ENCODE measurements at regions not wholly inside any gene's neighbourhood (a gene's known extent, or its start where the extent isn't known, plus 50 kb on each side); places are given as distances from the start of the nearest gene placed in this dataset.

GRCh38 chr6:14585689-14586088 lies 468.1 kb downstream of the CD83 start:
- Histone ChIP-seq H4K8ac (ENCODE audit: low read length) (no peak overlapping the region), H3K9ac (ENCODE audit: low read length) (no peak overlapping the region), H3K23ac (ENCODE audit: low read length in 2 of 2) (no peak overlapping the region), H3K18ac (ENCODE audit: low read depth in 1 of 2, low read length in 2 of 2) (no peak overlapping the region), H3K36me3 (ENCODE audit: control insufficient read depth in 1 of 2, insufficient read depth in 2 of 2, low read depth in 1 of 2, low read length in 2 of 2) (no peaks in the 10 kb centered on the region), H3K9me3 (ENCODE audit: control insufficient read depth, low read length) (peaks cover 5% of the 10 kb centered on the region), H2BK5ac (ENCODE audit: low read depth, low read length, poor library complexity, severe bottlenecking) (no peak overlapping the region), H2BK120ac (ENCODE audit: low read depth, low read length) (no peak overlapping the region), H3K4me3 (ENCODE audit: insufficient read depth in 1 of 2, low read depth in 1 of 2, low read length in 2 of 2) (no peak overlapping the region), H2BK15ac (ENCODE audit: low read depth, poor library complexity, severe bottlenecking) (no peak overlapping the region), H3K14ac (ENCODE audit: low read length in 2 of 2) (no peak overlapping the region), H3K27me3 (ENCODE audit: control insufficient read depth in 1 of 2, insufficient read depth in 1 of 2, low read length in 2 of 2) (peaks cover 0 to 4% of the 10 kb centered on the region in 2 experiments), H3K4me1 (ENCODE audit: control insufficient read depth, insufficient read depth, low read depth, low read length) (no peaks in the 10 kb centered on the region), H2AFZ (ENCODE audit: low read depth, low read length) (no peak overlapping the region), H2BK12ac (ENCODE audit: low read length in 2 of 2) (no peak overlapping the region), H4K91ac (ENCODE audit: low read length) (no peak overlapping the region), H3K4me2 (ENCODE audit: low read length, poor library complexity, severe bottlenecking) (no peak overlapping the region), H3K79me1 (replicated peaks; ENCODE audit: low read length, poor library complexity, severe bottlenecking) (no peaks in the 10 kb centered on the region), H2AK5ac (ENCODE audit: low read length, severe bottlenecking) (no peak overlapping the region), H3K27ac (ENCODE audit: low read length, poor library complexity, severe bottlenecking) (no peak overlapping the region), H3K4ac (ENCODE audit: low read depth in 1 of 2, low read length in 2 of 2) (no peak overlapping the region)
- WGBS = 100% methylated on average over 1 of the region's 1 CpG
- DNase-seq = no peak

- Histone ChIP-seq H3K23ac (ENCODE audit: low read length in 2 of 2) (no peak overlapping the region), H3K27me3 (ENCODE audit: control insufficient read depth in 1 of 2, insufficient read depth in 1 of 2, low read length in 2 of 2) (no peaks in the 10 kb centered on the region), H3K27ac (ENCODE audit: low read length, poor library complexity, severe bottlenecking) (no peak overlapping the region), H2BK120ac (ENCODE audit: low read depth, low read length) (no peak overlapping the region), H3K4ac (ENCODE audit: low read depth in 1 of 2, low read length in 2 of 2) (no peak overlapping the region), H2AFZ (ENCODE audit: low read depth, low read length) (no peak overlapping the region), H2BK5ac (ENCODE audit: low read depth, low read length, poor library complexity, severe bottlenecking) (no peak overlapping the region), H3K18ac (ENCODE audit: low read depth in 1 of 2, low read length in 2 of 2) (no peak overlapping the region), H3K4me1 (ENCODE audit: control insufficient read depth, insufficient read depth, low read depth, low read length) (no peaks in the 10 kb centered on the region), H2BK12ac (ENCODE audit: low read length in 2 of 2) (no peak overlapping the region), H4K8ac (ENCODE audit: low read length) (no peak overlapping the region), H2BK15ac (ENCODE audit: low read depth, poor library complexity, severe bottlenecking) (no peak overlapping the region), H3K4me2 (ENCODE audit: low read length, poor library complexity, severe bottlenecking) (no peak overlapping the region), H3K36me3 (ENCODE audit: control insufficient read depth in 1 of 2, insufficient read depth in 2 of 2, low read depth in 1 of 2, low read length in 2 of 2) (no peaks in the 10 kb centered on the region), H3K9me3 (ENCODE audit: control insufficient read depth, low read length) (peaks cover 5% of the 10 kb centered on the region), H3K9ac (ENCODE audit: low read length) (no peak overlapping the region), H4K91ac (ENCODE audit: low read length) (no peak overlapping the region), H2AK5ac (ENCODE audit: low read length, severe bottlenecking) (no peak overlapping the region), H3K79me1 (replicated peaks; ENCODE audit: low read length, poor library complexity, severe bottlenecking) (no peaks in the 10 kb centered on the region), H3K4me3 (ENCODE audit: insufficient read depth in 1 of 2, low read depth in 1 of 2, low read length in 2 of 2) (no peak overlapping the region), H3K14ac (ENCODE audit: low read length in 2 of 2) (no peak overlapping the region)
- no peak for DNase-seq
- 73% methylated on average over 6 of the region's 6 CpGs for WGBS
Measured at GRCh38 chr6:14589175-14589574, 471.6 kb downstream of the CD83 start.

- Histone ChIP-seq H3K9ac (ENCODE audit: low read length) (no peak overlapping the region), H3K14ac (ENCODE audit: low read length in 2 of 2) (no peak overlapping the region), H3K4me1 (ENCODE audit: control insufficient read depth, insufficient read depth, low read depth, low read length) (no peaks in the 10 kb centered on the region), H4K8ac (ENCODE audit: low read length) (no peak overlapping the region), H3K9me3 (ENCODE audit: control insufficient read depth, low read length) (peaks cover 5% of the 10 kb centered on the region), H3K4me3 (ENCODE audit: insufficient read depth in 1 of 2, low read depth in 1 of 2, low read length in 2 of 2) (no peak overlapping the region), H3K4me2 (ENCODE audit: low read length, poor library complexity, severe bottlenecking) (no peak overlapping the region), H3K36me3 (ENCODE audit: control insufficient read depth in 1 of 2, insufficient read depth in 2 of 2, low read depth in 1 of 2, low read length in 2 of 2) (no peaks in the 10 kb centered on the region), H3K79me1 (replicated peaks; ENCODE audit: low read length, poor library complexity, severe bottlenecking) (no peaks in the 10 kb centered on the region), H2BK120ac (ENCODE audit: low read depth, low read length) (no peak overlapping the region), H2BK15ac (ENCODE audit: low read depth, poor library complexity, severe bottlenecking) (no peak overlapping the region), H3K4ac (ENCODE audit: low read depth in 1 of 2, low read length in 2 of 2) (no peak overlapping the region), H4K91ac (ENCODE audit: low read length) (no peak overlapping the region), H2AK5ac (ENCODE audit: low read length, severe bottlenecking) (no peak overlapping the region), H3K27ac (ENCODE audit: low read length, poor library complexity, severe bottlenecking) (no peak overlapping the region), H2BK12ac (ENCODE audit: low read length in 2 of 2) (no peak overlapping the region), H3K18ac (ENCODE audit: low read depth in 1 of 2, low read length in 2 of 2) (no peak overlapping the region), H2AFZ (ENCODE audit: low read depth, low read length) (no peak overlapping the region), H2BK5ac (ENCODE audit: low read depth, low read length, poor library complexity, severe bottlenecking) (no peak overlapping the region), H3K23ac (ENCODE audit: low read length in 2 of 2) (no peak overlapping the region), H3K27me3 (ENCODE audit: control insufficient read depth in 1 of 2, insufficient read depth in 1 of 2, low read length in 2 of 2) (no peaks in the 10 kb centered on the region)
- 62% methylated on average over 6 of the region's 6 CpGs for WGBS
- DNase-seq = no peak
Measured at GRCh38 chr6:14590586-14590985, 473.0 kb downstream of the CD83 start.

- H2AK5ac ChIP-seq (ENCODE audit: low read length, severe bottlenecking) = no peak overlapping the region
- H3K4me3 ChIP-seq (ENCODE audit: insufficient read depth in 1 of 2, low read depth in 1 of 2, low read length in 2 of 2) = no peak overlapping the region
- H2BK5ac ChIP-seq (ENCODE audit: low read depth, low read length, poor library complexity, severe bottlenecking) = no peak overlapping the region
- no peak overlapping the region for H2AFZ ChIP-seq (ENCODE audit: low read depth, low read length)
- H2BK12ac ChIP-seq (ENCODE audit: low read length in 2 of 2) = no peak overlapping the region
- no peak overlapping the region for H3K4me2 ChIP-seq (ENCODE audit: low read length, poor library complexity, severe bottlenecking)
- no peak overlapping the region for H3K4ac ChIP-seq (ENCODE audit: low read depth in 1 of 2, low read length in 2 of 2)
- H3K27ac ChIP-seq (ENCODE audit: low read length, poor library complexity, severe bottlenecking) = no peak overlapping the region
- no peaks in the 10 kb centered on the region for H3K79me1 ChIP-seq (replicated peaks; ENCODE audit: low read length, poor library complexity, severe bottlenecking)
- H2BK15ac ChIP-seq (ENCODE audit: low read depth, poor library complexity, severe bottlenecking) = no peak overlapping the region
- H2BK120ac ChIP-seq (ENCODE audit: low read depth, low read length) = no peak overlapping the region
- no peak overlapping the region for H3K9ac ChIP-seq (ENCODE audit: low read length)
- no peaks in the 10 kb centered on the region for H3K27me3 ChIP-seq (ENCODE audit: control insufficient read depth in 1 of 2, insufficient read depth in 1 of 2, low read length in 2 of 2)
- peaks cover 9% of the 10 kb centered on the region for H3K9me3 ChIP-seq (ENCODE audit: control insufficient read depth, low read length)
- no peaks in the 10 kb centered on the region for H3K36me3 ChIP-seq (ENCODE audit: control insufficient read depth in 1 of 2, insufficient read depth in 2 of 2, low read depth in 1 of 2, low read length in 2 of 2)
- H3K4me1 ChIP-seq (ENCODE audit: control insufficient read depth, insufficient read depth, low read depth, low read length) = no peaks in the 10 kb centered on the region
- H4K91ac ChIP-seq (ENCODE audit: low read length) = no peak overlapping the region
- no peak overlapping the region for H3K23ac ChIP-seq (ENCODE audit: low read length in 2 of 2)
- DNase-seq = no peak
- H3K18ac ChIP-seq (ENCODE audit: low read depth in 1 of 2, low read length in 2 of 2) = no peak overlapping the region
- H4K8ac ChIP-seq (ENCODE audit: low read length) = no peak overlapping the region
- 94% methylated on average over 1 of the region's 1 CpG for WGBS
- no peak overlapping the region for H3K14ac ChIP-seq (ENCODE audit: low read length in 2 of 2)
Measured at GRCh38 chr6:14591998-14592397, 474.4 kb downstream of the CD83 start.

Measured in mesenchymal stem cell (in vitro differentiated cells and primary cell).